GM23248 (cell line): ENCODE measurements at regions not wholly inside any gene's neighbourhood (a gene's known extent, or its start where the extent isn't known, plus 50 kb on each side); places are given as distances from the start of the nearest gene placed in this dataset.

Experiments used
- DNase-seq: peaks from one replicate; pipeline ENCODE4 v3.0.0-alpha.2; 2015
- H2AFZ ChIP-seq: fragments of 200-600 bp; sonication (generic); 2 replicates; pipeline ENCODE4 v1.6.1; 2016; ENCODE audit warnings: antibody characterized with exemption
- H3F3A ChIP-seq: fragments of 200-600 bp; sonication (generic); 2 replicates; pipeline ENCODE4 v1.6.1; 2016; ENCODE audit warnings: mild to moderate bottlenecking, antibody characterized with exemption, mixed run types; ENCODE audit not compliant: insufficient read depth
- H3K27ac ChIP-seq: fragments of 200-600 bp; sonication (generic); 2 replicates; pipeline ENCODE4 v1.5.1; 2016; ENCODE audit warnings: mild to moderate bottlenecking
- H3K27me3 ChIP-seq: fragments of 200-600 bp; sonication (generic); replicated peaks from 2 replicates; pipeline ENCODE4 v1.6.1; 2016; ENCODE audit warnings: mild to moderate bottlenecking; ENCODE audit not compliant: insufficient read depth
- H3K36me3 ChIP-seq: fragments of 200-600 bp; sonication (generic); 2 replicates; pipeline ENCODE4 v1.6.1; 2016; ENCODE audit warnings: low read depth, mild to moderate bottlenecking
- H3K4me1 ChIP-seq: fragments of 200-600 bp; sonication (generic); 2 replicates; pipeline ENCODE4 v1.6.1; 2016; ENCODE audit warnings: mild to moderate bottlenecking; ENCODE audit not compliant: insufficient read depth
- H3K4me2 ChIP-seq: fragments of 200-600 bp; sonication (generic); one replicate; pipeline ENCODE4 v1.6.1; 2016; ENCODE audit warnings: mild to moderate bottlenecking; ENCODE audit not compliant: unreplicated experiment
- H3K4me3 ChIP-seq: fragments of 200-600 bp; sonication (generic); 2 replicates; pipeline ENCODE4 v1.5.1; 2016; ENCODE audit warnings: mild to moderate bottlenecking
- H3K79me2 ChIP-seq: fragments of 200-600 bp; sonication (generic); 2 replicates; pipeline ENCODE4 v1.6.1; 2016; ENCODE audit warnings: mild to moderate bottlenecking; ENCODE audit not compliant: insufficient read depth
- H3K9ac ChIP-seq: fragments of 200-600 bp; sonication (generic); 2 replicates; pipeline ENCODE4 v1.6.1; 2016; ENCODE audit warnings: mild to moderate bottlenecking
- H3K9me2 ChIP-seq: fragments of 200-600 bp; sonication (generic); 2 replicates; pipeline ENCODE4 v1.6.1; 2016; ENCODE audit warnings: mixed run types, mild to moderate bottlenecking, moderate library complexity; ENCODE audit not compliant: insufficient read depth
- H3K9me3 ChIP-seq: fragments of 200-600 bp; sonication (generic); one replicate; pipeline ENCODE4 v1.6.1; 2017; ENCODE audit warnings: low read depth
- H4K20me1 ChIP-seq: fragments of 200-600 bp; sonication (generic); 2 replicates; pipeline ENCODE4 v1.6.0; 2016; ENCODE audit not compliant: insufficient read depth
- EZH2 ChIP-seq: fragments of 200-600 bp; sonication (generic); IDR thresholded peaks from 2 replicates; pipeline ENCODE4 v1.6.1; 2018; ENCODE audit warnings: antibody characterized with exemption, mild to moderate bottlenecking; ENCODE audit not compliant: insufficient read depth, poor library complexity, severe bottlenecking
- EZH2phosphoT487 ChIP-seq: fragments of 200-600 bp; sonication (generic); IDR thresholded peaks from 2 replicates; pipeline ENCODE4 v1.6.1; 2018; ENCODE audit warnings: antibody characterized with exemption, moderate library complexity, mild to moderate bottlenecking, low read depth; ENCODE audit not compliant: insufficient read depth
- WGBS, 2 experiments: methylation state at CpG; one replicate each; pipeline ENCODE4 v1.1.6; 2015 to 2017; ENCODE audit warnings: low lambda C conversion rate in 2 of 2, low coverage in 1 of 2; ENCODE audit errors: missing lambda C conversion rate in 2 of 2; 5-methylcytosine and 5-hydroxymethylcytosine counted together
- in situ Hi-C: fragments of 300-500 bp; cut with MboI; formaldehyde crosslinking; loops from 2 replicates; pipeline ENCODE4 v1.15.0; 2020

DNA sequence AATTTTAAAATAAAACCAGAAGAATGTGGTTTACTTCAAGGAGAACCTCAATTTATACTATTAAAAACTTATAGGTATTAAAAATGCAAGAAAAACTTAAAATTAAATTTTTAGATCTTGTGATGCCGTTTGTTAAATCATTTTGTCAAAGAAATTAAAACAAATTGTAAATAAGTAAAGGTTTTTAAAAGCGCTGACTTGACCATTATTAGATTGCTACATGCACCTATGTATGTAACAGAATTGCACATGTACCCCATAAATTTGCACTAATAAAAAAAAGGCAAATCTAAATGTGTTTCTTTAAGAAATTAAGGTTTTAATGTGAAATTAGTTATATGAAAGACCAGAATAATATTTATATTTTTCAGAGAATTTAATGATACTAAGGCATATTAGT is 156.1 kb downstream of the LARP7 start:
- 58% methylated on average over 2 of the region's 2 CpGs for WGBS, 2 experiments
- no peak overlapping the region for H3K27ac ChIP-seq
- H3K4me3 ChIP-seq, result no peak overlapping the region
- H3K9me3 ChIP-seq, result no peaks in the 10 kb centered on the region
- H3K4me2 ChIP-seq, result no peak overlapping the region
- no peak for TF ChIP-seq EZH2phosphoT487
- no peak for TF ChIP-seq EZH2
- H3K36me3 ChIP-seq, result no peaks in the 10 kb centered on the region
- H3K27me3 ChIP-seq, result no peaks in the 10 kb centered on the region; the same call in 1 of the 2 replicates
- no peaks in the 10 kb centered on the region for H3K79me2 ChIP-seq
- no peaks in the 10 kb centered on the region for H3K9me2 ChIP-seq
- H3K9ac ChIP-seq, result no peak overlapping the region
- no peaks in the 10 kb centered on the region for H3F3A ChIP-seq
- in situ Hi-C loops, result no loop called here
- H3K4me1 ChIP-seq, result no peaks in the 10 kb centered on the region
- no peak for DNase-seq
- no peaks in the 10 kb centered on the region for H4K20me1 ChIP-seq
- H2AFZ ChIP-seq, result no peak overlapping the region

- in situ Hi-C loops, result no loop called here
- 91 to 93% methylated on average over 5 of the region's 5 CpGs for WGBS, 2 experiments
- no peak for TF ChIP-seq EZH2phosphoT487
- no peak for TF ChIP-seq EZH2
Observed at GRCh38 chr4:112800001-112800400, 163.1 kb downstream of the LARP7 start.

GRCh38 chr4:112801341-112801740 is 164.4 kb downstream of the LARP7 start:
- no peak overlapping the region for H3K9ac ChIP-seq
- TF ChIP-seq EZH2phosphoT487 (no peak), EZH2 (no peak)
- H3K79me2 ChIP-seq, result no peaks in the 10 kb centered on the region
- H3K9me2 ChIP-seq, result no peaks in the 10 kb centered on the region
- H3K4me3 ChIP-seq, result no peak overlapping the region
- H3K4me2 ChIP-seq, result no peak overlapping the region
- H3K27ac ChIP-seq, result no peak overlapping the region
- no peaks in the 10 kb centered on the region for H4K20me1 ChIP-seq
- no peaks in the 10 kb centered on the region for H3F3A ChIP-seq
- no peaks in the 10 kb centered on the region for H3K4me1 ChIP-seq
- no peaks in the 10 kb centered on the region for H3K9me3 ChIP-seq
- no peak overlapping the region for H2AFZ ChIP-seq
- in situ Hi-C loops, result no loop called here
- DNase-seq, result no peak
- H3K27me3 ChIP-seq, result no peaks in the 10 kb centered on the region
- H3K36me3 ChIP-seq, result no peaks in the 10 kb centered on the region

More at GRCh38 chr4:112800001-112800400, 163.1 kb downstream of the LARP7 start:
- H3F3A ChIP-seq, result no peaks in the 10 kb centered on the region
- no peaks in the 10 kb centered on the region for H3K9me2 ChIP-seq
- H3K4me1 ChIP-seq, result no peaks in the 10 kb centered on the region
- no peaks in the 10 kb centered on the region for H3K9me3 ChIP-seq
- no peak overlapping the region for H3K4me3 ChIP-seq
- H3K36me3 ChIP-seq, result no peaks in the 10 kb centered on the region
- no peak overlapping the region for H3K4me2 ChIP-seq
- H2AFZ ChIP-seq, result no peak overlapping the region
- H3K27ac ChIP-seq, result no peak overlapping the region
- no peak for DNase-seq
- no peak overlapping the region for H3K9ac ChIP-seq
- no peaks in the 10 kb centered on the region for H3K27me3 ChIP-seq
- no peaks in the 10 kb centered on the region for H3K79me2 ChIP-seq
- no peaks in the 10 kb centered on the region for H4K20me1 ChIP-seq

DNA sequence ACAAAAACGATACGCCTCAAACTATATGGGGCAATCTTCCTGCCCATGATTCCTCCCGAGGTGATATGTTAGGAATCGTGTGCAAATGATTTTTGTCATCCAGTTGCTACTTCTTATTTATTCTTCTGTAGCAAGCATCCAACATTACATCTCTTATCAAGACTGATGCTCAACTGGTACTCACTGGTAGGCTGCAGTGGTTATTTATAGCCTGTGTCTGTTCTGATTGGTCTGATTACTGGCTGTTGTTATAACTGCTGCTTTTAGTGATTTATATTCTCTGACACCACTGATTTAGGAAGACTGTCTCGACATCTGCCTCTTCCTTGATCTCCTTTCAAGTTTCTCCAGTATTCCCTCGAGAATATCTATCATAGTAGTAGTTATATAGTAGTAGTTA is 165.8 kb downstream of the LARP7 start:
- TF ChIP-seq EZH2 (no peak), EZH2phosphoT487 (no peak)
- no peaks in the 10 kb centered on the region for H3F3A ChIP-seq
- no peaks in the 10 kb centered on the region for H3K79me2 ChIP-seq
- 67 to 69% methylated on average over 6 of the region's 6 CpGs for WGBS, 2 experiments
- no peak overlapping the region for H2AFZ ChIP-seq
- no peak overlapping the region for H3K27ac ChIP-seq
- H3K9ac ChIP-seq, result no peak overlapping the region
- H3K9me3 ChIP-seq, result no peaks in the 10 kb centered on the region
- no peaks in the 10 kb centered on the region for H3K36me3 ChIP-seq
- no peaks in the 10 kb centered on the region for H3K4me1 ChIP-seq
- H4K20me1 ChIP-seq, result no peaks in the 10 kb centered on the region
- H3K9me2 ChIP-seq, result no peaks in the 10 kb centered on the region
- H3K4me3 ChIP-seq, result no peak overlapping the region
- H3K4me2 ChIP-seq, result no peak overlapping the region
- DNase-seq, result no peak
- H3K27me3 ChIP-seq, result no peaks in the 10 kb centered on the region
- in situ Hi-C loops, result no loop called here

DNA sequence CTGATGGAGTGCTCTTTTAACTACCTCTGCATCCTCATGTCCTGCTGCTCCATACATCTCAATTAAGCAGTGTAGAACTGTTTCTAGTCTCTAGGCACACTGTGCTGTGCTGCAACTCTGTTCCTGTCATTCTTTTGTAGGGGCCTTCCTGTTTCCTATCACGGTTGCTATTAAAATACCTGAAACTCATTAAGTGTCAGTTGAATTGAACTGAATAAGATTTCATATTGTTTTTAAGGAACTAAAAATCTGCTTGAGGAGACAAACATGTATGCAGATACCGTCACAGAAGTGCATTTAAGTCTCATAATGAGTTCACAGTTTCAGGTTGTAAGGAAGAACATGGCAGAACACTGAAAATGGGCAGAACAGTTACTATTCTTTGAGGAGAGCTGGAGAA is 170.1 kb downstream of the LARP7 start:
- no peaks in the 10 kb centered on the region for H3F3A ChIP-seq
- no peaks in the 10 kb centered on the region for H3K27me3 ChIP-seq
- in situ Hi-C loops, result no loop called here
- no peaks in the 10 kb centered on the region for H3K4me1 ChIP-seq
- H3K9ac ChIP-seq, result no peak overlapping the region
- H3K9me3 ChIP-seq, result no peaks in the 10 kb centered on the region
- no peak overlapping the region for H2AFZ ChIP-seq
- TF ChIP-seq EZH2 (no peak), EZH2phosphoT487 (no peak)
- H3K79me2 ChIP-seq, result no peaks in the 10 kb centered on the region
- no peak overlapping the region for H3K4me2 ChIP-seq
- WGBS, 2 experiments, result 91 to 92% methylated on average over 2 of the region's 2 CpGs
- DNase-seq, result no peak
- H4K20me1 ChIP-seq, result no peaks in the 10 kb centered on the region
- no peak overlapping the region for H3K4me3 ChIP-seq
- H3K9me2 ChIP-seq, result no peaks in the 10 kb centered on the region
- H3K27ac ChIP-seq, result no peak overlapping the region
- H3K36me3 ChIP-seq, result no peaks in the 10 kb centered on the region
